B cell (primary cell): ENCODE measurements at regions not wholly inside any gene's neighbourhood (a gene's known extent, or its start where the extent isn't known, plus 50 kb on each side); places are given as distances from the start of the nearest gene placed in this dataset.

Experiments used
- CTCF ChIP-seq: fragments of 200-600 bp; IDR thresholded peaks from one replicate; pipeline ENCODE4 v1.8.0; 2022; ENCODE audit warnings: antibody characterized with exemption, mild to moderate bottlenecking
- EZH2 ChIP-seq: IDR thresholded peaks from 2 replicates; pipeline ENCODE4 v1.6.1; 2012; ENCODE audit warnings: borderline replicate concordance, low read depth, mild to moderate bottlenecking, moderate library complexity, low read length; ENCODE audit not compliant: insufficient read depth, poor library complexity, severe bottlenecking

- TF ChIP-seq CTCF: no peak
- TF ChIP-seq EZH2: no peak
These were observed 138.4 kb downstream of the UQCRFS1 start for GRCh38 chr19:29074579-29074978.
